ENCODE measurements at regions not wholly inside any gene's neighbourhood (a gene's known extent, or its start where the extent isn't known, plus 50 kb on each side); places are given as distances from the start of the nearest gene placed in this dataset.
"Not testable (repeated sequence)": the region's sequence is repeated elsewhere in the genome, so short reads cannot be mapped to it uniquely, and the experiment has no call there.

GRCh38 chr2:194044321-194044720 is 1612.7 kb upstream of the SLC39A10 start:
- BruUV-seq (replicated peaks): no TSS peak
- no peak for TF ChIP-seq CTCF (IDR thresholded peaks at IDR 0.05; ENCODE audit: unreplicated experiment)
- intact Hi-C loops (cut with micrococcal nuclease): no loop called here

GRCh38 chr2:194021130-194021529 is 1635.9 kb upstream of the SLC39A10 start:
- H3K4me3 Mint-ChIP-seq (ENCODE audit: unreplicated experiment); H3K36me3 Mint-ChIP-seq (ENCODE audit: insufficient read depth, unreplicated experiment); POLR2A ChIA-PET; H3K4me1 Mint-ChIP-seq (ENCODE audit: insufficient read depth, unreplicated experiment); DNase-seq (ENCODE audit: unreplicated experiment); H3K27me3 Mint-ChIP-seq (ENCODE audit: insufficient read depth, unreplicated experiment); CTCF ChIA-PET; BruUV-seq (replicated peaks); H3K27ac Mint-ChIP-seq (ENCODE audit: low read depth, unreplicated experiment); intact Hi-C loops (cut with micrococcal nuclease): not testable (repeated sequence)
- peaks cover 16% of the 10 kb centered on the region for H3K9me3 Mint-ChIP-seq (ENCODE audit: unreplicated experiment)

More at GRCh38 chr2:194044321-194044720, 1612.7 kb upstream of the SLC39A10 start:
- H3K4me1 Mint-ChIP-seq (ENCODE audit: insufficient read depth, unreplicated experiment): no peaks in the 10 kb centered on the region
- ChIA-PET CTCF (no interaction called here), POLR2A (no interaction called here)
- no peaks in the 10 kb centered on the region for H3K27me3 Mint-ChIP-seq (ENCODE audit: insufficient read depth, unreplicated experiment)
- no peak overlapping the region for H3K27ac Mint-ChIP-seq (ENCODE audit: low read depth, unreplicated experiment)
- no peak overlapping the region for H3K4me3 Mint-ChIP-seq (ENCODE audit: unreplicated experiment)
- H3K9me3 Mint-ChIP-seq (ENCODE audit: unreplicated experiment): no peaks in the 10 kb centered on the region
- no peak for DNase-seq (ENCODE audit: unreplicated experiment)
- no peaks in the 10 kb centered on the region for H3K36me3 Mint-ChIP-seq (ENCODE audit: insufficient read depth, unreplicated experiment)

GRCh38 chr2:194020155-194020554 is 1636.9 kb upstream of the SLC39A10 start:
- Mint-ChIP-seq H3K36me3 (ENCODE audit: insufficient read depth, unreplicated experiment) (no peaks in the 10 kb centered on the region), H3K4me1 (ENCODE audit: insufficient read depth, unreplicated experiment) (no peaks in the 10 kb centered on the region), H3K4me3 (ENCODE audit: unreplicated experiment) (no peak overlapping the region), H3K27ac (ENCODE audit: low read depth, unreplicated experiment) (no peak overlapping the region), H3K27me3 (ENCODE audit: insufficient read depth, unreplicated experiment) (no peaks in the 10 kb centered on the region), H3K9me3 (ENCODE audit: unreplicated experiment) (peaks cover 13% of the 10 kb centered on the region)
- DNase-seq (ENCODE audit: unreplicated experiment): no peak
- no peak for TF ChIP-seq CTCF (IDR thresholded peaks at IDR 0.05; ENCODE audit: unreplicated experiment)
- CTCF ChIA-PET: no interaction called here
- no TSS peak for BruUV-seq (replicated peaks)
- intact Hi-C loops (cut with micrococcal nuclease): no loop called here
- POLR2A ChIA-PET: no interaction called here

- intact Hi-C loops (cut with micrococcal nuclease): no loop called here
- no peaks in the 10 kb centered on the region for H3K9me3 Mint-ChIP-seq (ENCODE audit: unreplicated experiment)
- H3K27me3 Mint-ChIP-seq (ENCODE audit: insufficient read depth, unreplicated experiment): no peaks in the 10 kb centered on the region
- no peaks in the 10 kb centered on the region for H3K36me3 Mint-ChIP-seq (ENCODE audit: insufficient read depth, unreplicated experiment)
- H3K4me1 Mint-ChIP-seq (ENCODE audit: insufficient read depth, unreplicated experiment): no peaks in the 10 kb centered on the region
- no peak for DNase-seq (ENCODE audit: unreplicated experiment)
- no TSS peak for BruUV-seq (replicated peaks)
- ChIA-PET CTCF (no interaction called here), POLR2A (no interaction called here)
- H3K27ac Mint-ChIP-seq (ENCODE audit: low read depth, unreplicated experiment): no peak overlapping the region
- no peak overlapping the region for H3K4me3 Mint-ChIP-seq (ENCODE audit: unreplicated experiment)
- no peak for TF ChIP-seq CTCF (IDR thresholded peaks at IDR 0.05; ENCODE audit: unreplicated experiment)
Observed at GRCh38 chr2:194015751-194016150, 1641.3 kb upstream of the SLC39A10 start.

GRCh38 chr2:194014639-194015038 is 1642.4 kb upstream of the SLC39A10 start:
- intact Hi-C loops (cut with micrococcal nuclease): no loop called here
- CTCF ChIA-PET: no interaction called here
- H3K27me3 Mint-ChIP-seq (ENCODE audit: insufficient read depth, unreplicated experiment): no peaks in the 10 kb centered on the region
- no peak for TF ChIP-seq CTCF (IDR thresholded peaks at IDR 0.05; ENCODE audit: unreplicated experiment)
- H3K36me3 Mint-ChIP-seq (ENCODE audit: insufficient read depth, unreplicated experiment): no peaks in the 10 kb centered on the region
- DNase-seq (ENCODE audit: unreplicated experiment): no peak
- no TSS peak for BruUV-seq (replicated peaks)
- H3K4me1 Mint-ChIP-seq (ENCODE audit: insufficient read depth, unreplicated experiment): no peaks in the 10 kb centered on the region
- H3K27ac Mint-ChIP-seq (ENCODE audit: low read depth, unreplicated experiment): no peak overlapping the region
- peaks cover 2% of the 10 kb centered on the region for H3K9me3 Mint-ChIP-seq (ENCODE audit: unreplicated experiment)
- H3K4me3 Mint-ChIP-seq (ENCODE audit: unreplicated experiment): no peak overlapping the region
- POLR2A ChIA-PET: no interaction called here
